ENCODE measurements at regions not wholly inside any gene's neighbourhood (a gene's known extent, or its start where the extent isn't known, plus 50 kb on each side); places are given as distances from the start of the nearest gene placed in this dataset.

- Histone ChIP-seq H3K9me3 (ENCODE audit: low read length) (no peaks in the 10 kb centered on the region), H3K9me2 (ENCODE audit: insufficient read depth, low read length) (no peaks in the 10 kb centered on the region), H3K79me2 (replicated peaks; ENCODE audit: insufficient read depth, low read length) (no peaks in the 10 kb centered on the region), H3K36me3 (ENCODE audit: insufficient read depth, low read length) (no peaks in the 10 kb centered on the region), H3K27ac (ENCODE audit: low read length) (no peak overlapping the region), H3K9ac (ENCODE audit: low read length) (no peak overlapping the region), H3F3A (ENCODE audit: insufficient read depth, low read length, poor library complexity, severe bottlenecking) (no peaks in the 10 kb centered on the region), H3K4me2 (ENCODE audit: low read length) (no peak overlapping the region), H4K20me1 (ENCODE audit: insufficient read depth) (no peaks in the 10 kb centered on the region), H3K4me3 (ENCODE audit: low read length) (no peak overlapping the region), H2AFZ (ENCODE audit: low read depth, low read length) (no peak overlapping the region), H3K27me3 (ENCODE audit: insufficient read depth, low read depth, low read length) (no peaks in the 10 kb centered on the region)
- TF ChIP-seq POLR2AphosphoS5 (IDR thresholded peaks at IDR 0.05) (no peak), EP300 (conservative IDR thresholded peaks at IDR 0.05; ENCODE audit: poor library complexity, severe bottlenecking) (no peak)
These were observed 52.2 kb downstream of the ADRA2C start for GRCh38 chr4:3818371-3818770.

DNA sequence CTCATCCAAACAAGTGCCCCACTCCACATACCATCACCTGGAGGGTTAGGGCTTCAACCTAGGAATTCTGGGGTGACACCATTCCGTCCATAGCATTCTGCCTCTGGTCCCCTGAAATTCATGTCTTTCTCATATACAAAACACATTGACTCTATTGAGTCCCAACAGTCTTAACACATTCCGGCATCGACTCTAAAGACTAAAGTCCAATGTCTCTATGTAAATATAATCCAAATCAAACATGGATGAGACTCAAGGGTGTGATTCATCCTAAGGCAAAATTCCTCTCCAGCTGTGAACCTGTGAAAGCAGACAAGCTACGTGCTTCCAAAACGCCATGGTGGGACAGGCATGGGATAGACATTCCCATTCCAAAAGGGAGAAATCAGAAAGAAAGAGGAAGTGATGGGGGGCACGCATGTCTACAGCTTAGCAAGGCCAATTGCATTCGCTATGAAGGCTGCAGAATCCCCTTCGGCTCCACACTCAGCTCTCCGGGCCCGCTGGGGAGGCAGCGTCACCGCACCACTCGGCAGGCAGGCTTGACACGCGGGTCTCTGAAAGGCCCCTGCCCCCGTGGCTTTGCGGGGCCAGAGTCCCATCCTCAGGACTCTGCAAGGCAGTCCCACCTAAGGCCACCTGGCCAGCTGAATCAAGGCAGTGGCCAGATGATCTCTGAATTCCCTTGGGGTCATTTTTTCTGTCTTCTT, 53.2 kb downstream of the ADRA2C start:
- Histone ChIP-seq H3K27ac (ENCODE audit: low read length) (no peak overlapping the region), H3K9ac (ENCODE audit: low read length) (no peak overlapping the region), H3K4me3 (ENCODE audit: low read length) (no peak overlapping the region), H3K36me3 (ENCODE audit: insufficient read depth, low read length) (no peaks in the 10 kb centered on the region), H3K27me3 (ENCODE audit: insufficient read depth, low read depth, low read length) (no peaks in the 10 kb centered on the region), H3K9me2 (ENCODE audit: insufficient read depth, low read length) (no peaks in the 10 kb centered on the region), H3K79me2 (replicated peaks; ENCODE audit: insufficient read depth, low read length) (no peaks in the 10 kb centered on the region), H4K20me1 (ENCODE audit: insufficient read depth) (no peaks in the 10 kb centered on the region), H3F3A (ENCODE audit: insufficient read depth, low read length, poor library complexity, severe bottlenecking) (no peaks in the 10 kb centered on the region), H2AFZ (ENCODE audit: low read depth, low read length) (no peak overlapping the region), H3K4me2 (ENCODE audit: low read length) (no peak overlapping the region), H3K9me3 (ENCODE audit: low read length) (no peaks in the 10 kb centered on the region)
- no peak for TF ChIP-seq EZH2 (IDR thresholded peaks at IDR 0.05; ENCODE audit: borderline replicate concordance, insufficient read depth, low read length, poor library complexity, severe bottlenecking)
- TF ChIP-seq EP300 (conservative IDR thresholded peaks at IDR 0.05; ENCODE audit: poor library complexity, severe bottlenecking): no peak
- TF ChIP-seq REST (IDR thresholded peaks at IDR 0.05; ENCODE audit: borderline replicate concordance): no peak
- TF ChIP-seq MXI1 (conservative IDR thresholded peaks at IDR 0.05; ENCODE audit: poor library complexity, severe bottlenecking): no peak
- no peak for TF ChIP-seq POLR2AphosphoS5 (IDR thresholded peaks at IDR 0.05)
- TF ChIP-seq RAD21 (conservative IDR thresholded peaks at IDR 0.05): no peak
- no peak for TF ChIP-seq CTCF (IDR thresholded peaks at IDR 0.05; ENCODE audit: poor library complexity, severe bottlenecking)
- no peak for TF ChIP-seq SMC3 (conservative IDR thresholded peaks at IDR 0.05; ENCODE audit: poor library complexity)
- no peak for TF ChIP-seq TAF1 (IDR thresholded peaks at IDR 0.05; ENCODE audit: low read depth)
